ENCODE measurements at regions not wholly inside any gene's neighbourhood (a gene's known extent, or its start where the extent isn't known, plus 50 kb on each side); places are given as distances from the start of the nearest gene placed in this dataset.

DNA sequence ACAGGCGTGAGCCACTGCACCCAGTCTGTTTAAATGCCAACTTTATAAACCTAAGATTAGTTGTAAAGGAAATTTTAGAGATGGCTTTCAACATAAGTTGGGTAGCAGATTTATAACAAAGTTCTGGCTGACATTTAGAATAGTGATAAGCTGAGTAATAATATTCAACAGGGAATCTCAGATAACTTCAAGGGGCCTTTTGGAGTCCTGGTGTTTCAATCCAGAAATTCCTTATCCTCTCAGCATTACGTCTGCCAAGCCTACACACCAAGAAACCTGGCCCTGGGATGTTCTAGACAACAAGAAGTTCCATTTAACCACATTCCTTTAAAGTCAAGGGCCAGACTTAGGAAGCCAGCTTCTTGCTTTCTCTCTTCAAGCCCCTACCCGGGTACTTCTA is 59.5 kb upstream of the DYRK2 start:
- TF ChIP-seq, protein P1, sequence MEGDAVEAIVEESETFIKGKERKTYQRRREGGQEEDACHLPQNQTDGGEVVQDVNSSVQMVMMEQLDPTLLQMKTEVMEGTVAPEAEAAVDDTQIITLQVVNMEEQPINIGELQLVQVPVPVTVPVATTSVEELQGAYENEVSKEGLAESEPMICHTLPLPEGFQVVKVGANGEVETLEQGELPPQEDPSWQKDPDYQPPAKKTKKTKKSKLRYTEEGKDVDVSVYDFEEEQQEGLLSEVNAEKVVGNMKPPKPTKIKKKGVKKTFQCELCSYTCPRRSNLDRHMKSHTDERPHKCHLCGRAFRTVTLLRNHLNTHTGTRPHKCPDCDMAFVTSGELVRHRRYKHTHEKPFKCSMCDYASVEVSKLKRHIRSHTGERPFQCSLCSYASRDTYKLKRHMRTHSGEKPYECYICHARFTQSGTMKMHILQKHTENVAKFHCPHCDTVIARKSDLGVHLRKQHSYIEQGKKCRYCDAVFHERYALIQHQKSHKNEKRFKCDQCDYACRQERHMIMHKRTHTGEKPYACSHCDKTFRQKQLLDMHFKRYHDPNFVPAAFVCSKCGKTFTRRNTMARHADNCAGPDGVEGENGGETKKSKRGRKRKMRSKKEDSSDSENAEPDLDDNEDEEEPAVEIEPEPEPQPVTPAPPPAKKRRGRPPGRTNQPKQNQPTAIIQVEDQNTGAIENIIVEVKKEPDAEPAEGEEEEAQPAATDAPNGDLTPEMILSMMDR (IDR thresholded peaks at IDR 0.05) = no peak

DNA sequence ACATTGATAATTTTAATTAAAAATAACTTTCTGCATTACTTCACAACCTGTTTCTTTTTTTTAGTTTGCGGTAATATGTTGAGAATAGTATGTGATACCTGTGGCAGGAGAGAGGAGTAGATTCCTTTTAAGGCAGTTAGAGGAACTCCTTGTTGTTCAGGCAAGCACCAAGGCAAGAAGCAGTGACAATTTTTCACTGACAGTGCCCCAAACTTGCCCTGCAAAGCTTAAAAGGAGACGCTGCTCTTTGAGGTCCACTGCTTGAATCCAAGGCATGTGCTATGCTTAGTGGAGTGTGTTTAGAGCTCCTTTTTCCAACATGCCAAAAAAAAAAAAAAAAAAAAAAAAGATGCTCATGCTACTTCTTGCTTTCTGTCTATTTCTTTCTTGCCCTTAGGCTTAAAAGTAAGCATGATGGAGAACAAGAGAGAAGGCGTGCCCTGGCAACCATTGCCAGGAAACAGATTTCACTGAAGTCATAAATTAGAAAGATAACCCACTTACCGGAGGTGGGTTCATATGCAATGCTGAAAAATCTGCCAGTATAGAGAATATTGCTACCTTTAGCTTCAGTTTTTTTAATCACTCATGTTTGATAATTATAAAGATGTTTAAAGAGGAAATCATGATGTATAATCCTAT is 58.3 kb upstream of the DYRK2 start:
- TF ChIP-seq, protein P1 (IDR thresholded peaks at IDR 0.05) = no peak

DNA sequence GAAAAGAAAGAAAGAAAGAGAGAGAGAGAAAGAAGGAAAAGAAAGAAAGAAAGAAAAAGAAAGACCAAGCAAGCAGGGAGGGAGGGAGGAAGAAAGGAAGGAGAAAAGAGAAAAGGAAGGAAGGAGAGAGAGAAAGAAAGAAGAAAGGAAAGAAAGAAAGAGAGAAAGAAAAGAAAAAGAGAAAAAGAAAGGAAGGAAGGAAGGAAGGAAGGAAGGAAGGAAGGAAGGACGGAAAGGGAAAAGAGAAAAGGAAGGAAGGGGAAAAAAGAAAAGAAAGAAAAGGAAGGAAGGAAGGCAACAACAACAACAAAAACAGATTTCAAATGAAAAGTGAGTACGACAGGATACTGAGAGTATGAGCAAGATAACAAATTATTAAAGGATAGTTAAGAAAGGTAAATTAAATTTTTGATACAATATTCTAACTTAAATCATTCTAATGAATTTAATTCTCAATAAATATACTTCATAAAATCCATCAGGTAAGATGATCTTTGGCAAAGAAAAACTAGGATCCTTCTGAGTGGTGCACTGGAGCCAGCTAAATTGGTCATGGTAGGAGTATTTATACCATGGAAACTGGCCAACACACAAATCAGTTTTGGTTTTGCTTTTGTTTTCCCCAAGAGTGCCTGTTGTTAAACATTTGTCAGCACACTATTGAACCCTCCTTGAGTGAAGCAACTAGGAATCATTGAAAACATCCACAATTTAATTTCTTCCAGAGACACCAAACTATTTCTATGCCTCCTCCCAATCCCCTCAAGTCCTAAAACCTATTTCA is 56.1 kb upstream of the DYRK2 start:
- TF ChIP-seq, protein P1 (IDR thresholded peaks at IDR 0.05) = no peak

DNA sequence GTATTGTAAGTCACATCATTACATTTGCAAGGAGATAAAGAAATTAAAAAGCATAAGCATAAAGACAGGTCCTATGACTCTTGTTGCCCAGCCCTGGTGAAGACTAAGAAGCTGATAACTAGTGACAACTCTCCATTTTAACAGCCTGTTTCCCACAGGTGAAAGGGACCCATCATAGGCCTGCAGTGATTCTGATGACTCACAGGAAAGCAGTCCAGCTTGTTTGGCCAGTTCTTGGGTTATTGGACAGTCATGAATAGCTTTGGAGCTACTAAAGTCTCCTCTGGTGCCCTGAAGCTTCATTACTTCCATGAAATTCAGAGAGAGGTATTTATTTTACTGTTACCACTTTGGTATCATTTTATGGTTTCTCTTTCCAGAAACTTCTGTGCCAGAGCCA is 55.5 kb upstream of the DYRK2 start:
- TF ChIP-seq, protein P1 (IDR thresholded peaks at IDR 0.05) = no peak

DNA sequence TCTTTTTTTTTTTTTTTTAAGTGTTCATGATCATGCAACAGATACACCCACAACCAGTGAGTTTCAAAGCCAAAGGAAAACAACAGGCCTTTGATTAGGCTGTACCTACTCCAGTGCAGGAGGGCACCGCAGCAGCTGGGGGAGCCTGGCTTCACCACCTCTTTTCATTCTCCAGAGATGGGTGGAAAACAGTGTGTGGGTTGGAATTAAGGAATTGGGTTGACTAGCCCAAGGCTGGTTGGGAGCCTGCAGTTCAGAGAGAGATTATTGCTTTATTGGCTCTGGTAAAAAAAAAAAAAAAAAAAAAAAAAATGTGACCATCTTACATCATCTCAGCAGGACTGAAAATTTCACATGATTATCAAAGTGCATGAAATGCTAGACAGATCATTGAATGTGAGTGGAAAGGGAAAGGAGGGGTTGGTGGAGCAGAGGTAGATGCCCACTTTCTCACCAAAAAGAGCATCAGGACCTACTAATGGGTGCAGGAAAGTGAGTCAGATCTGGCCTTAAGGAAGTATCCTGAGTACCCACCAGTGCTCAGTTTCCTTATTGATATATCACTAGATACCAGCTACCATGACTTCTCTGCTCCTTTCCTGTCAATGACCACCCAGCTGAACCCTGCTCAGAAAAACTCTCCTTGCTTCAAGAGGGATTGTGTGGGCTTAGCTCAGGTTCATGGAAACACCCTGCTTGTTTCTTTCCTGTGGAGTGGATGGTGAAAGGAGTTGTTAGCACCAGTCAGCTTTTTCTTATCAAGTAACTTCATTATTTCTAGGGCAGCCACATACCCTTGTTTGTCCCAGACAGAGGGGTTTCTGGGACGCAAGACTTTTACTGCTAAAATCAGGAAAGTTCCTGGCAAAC is 54.8 kb upstream of the DYRK2 start:
- TF ChIP-seq, protein P1 (IDR thresholded peaks at IDR 0.05) = no peak

DNA sequence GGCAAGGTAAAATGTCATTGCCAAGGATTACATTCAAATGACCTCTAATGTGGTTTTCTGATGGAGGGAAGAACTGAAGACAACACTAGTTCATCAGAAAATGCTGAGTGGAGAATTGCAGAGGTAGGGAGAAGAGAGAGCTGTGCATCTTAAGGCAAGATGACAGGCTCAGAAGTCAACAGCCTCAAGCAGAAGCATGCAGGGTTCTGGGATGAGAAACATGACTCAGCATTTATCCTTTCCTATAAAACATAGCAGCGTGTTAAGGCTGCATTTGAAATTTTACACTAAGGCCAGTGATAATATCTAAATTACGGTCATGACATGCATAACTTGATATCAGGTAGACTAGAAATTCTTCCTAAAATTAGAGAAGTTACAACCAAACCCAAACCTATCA is 53.7 kb upstream of the DYRK2 start:
- TF ChIP-seq, protein P1 (IDR thresholded peaks at IDR 0.05) = no peak

DNA sequence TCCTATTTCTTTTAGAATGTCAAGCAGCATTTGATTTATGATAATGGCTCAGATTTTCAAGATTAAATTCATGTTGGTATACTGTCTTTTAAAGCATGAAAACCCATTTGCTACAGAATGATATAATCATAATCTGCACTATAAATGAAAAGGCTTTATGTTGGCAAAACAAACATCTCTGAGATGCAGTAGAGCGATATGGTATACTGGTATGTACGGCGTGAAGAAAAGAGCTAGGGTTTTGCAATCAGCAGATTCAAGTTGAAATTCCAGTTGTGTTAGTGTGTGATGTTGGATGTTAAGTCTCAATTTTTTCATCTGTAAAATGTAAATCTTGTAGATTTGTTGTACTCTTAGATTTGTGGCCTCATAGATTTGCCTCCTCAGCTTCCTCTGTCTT is 53.2 kb upstream of the DYRK2 start:
- TF ChIP-seq, protein P1 (IDR thresholded peaks at IDR 0.05) = no peak
